ENCODE measurements at regions not wholly inside any gene's neighbourhood (a gene's known extent, or its start where the extent isn't known, plus 50 kb on each side); places are given as distances from the start of the nearest gene placed in this dataset.

GRCh38 chr1:117754061-117754969 is 148.5 kb downstream of the TENT5C start (continued):
- TF ChIP-seq, protein P1, sequence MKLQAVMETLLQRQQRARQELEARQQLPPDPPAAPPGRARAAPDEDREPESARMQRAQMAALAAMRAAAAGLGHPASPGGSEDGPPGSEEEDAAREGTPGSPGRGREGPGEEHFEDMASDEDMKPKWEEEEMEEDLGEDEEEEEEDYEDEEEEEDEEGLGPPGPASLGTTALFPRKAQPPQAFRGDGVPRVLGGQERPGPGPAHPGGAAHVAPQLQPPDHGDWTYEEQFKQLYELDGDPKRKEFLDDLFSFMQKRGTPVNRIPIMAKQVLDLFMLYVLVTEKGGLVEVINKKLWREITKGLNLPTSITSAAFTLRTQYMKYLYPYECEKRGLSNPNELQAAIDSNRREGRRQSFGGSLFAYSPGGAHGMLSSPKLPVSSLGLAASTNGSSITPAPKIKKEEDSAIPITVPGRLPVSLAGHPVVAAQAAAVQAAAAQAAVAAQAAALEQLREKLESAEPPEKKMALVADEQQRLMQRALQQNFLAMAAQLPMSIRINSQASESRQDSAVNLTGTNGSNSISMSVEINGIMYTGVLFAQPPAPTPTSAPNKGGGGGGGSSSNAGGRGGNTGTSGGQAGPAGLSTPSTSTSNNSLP (IDR thresholded peaks at IDR 0.05; ENCODE audit: borderline replicate concordance, low read depth, low read length): peak; percentile 84; the same call in 1 of the 2 replicates
- TF ChIP-seq RAD21 (CRISPR knock-in tag; conservative IDR thresholded peaks at IDR 0.05 in 1 of 2, IDR thresholded peaks at IDR 0.05 in 1 of 2): peak; percentile 89 to 93

DNA sequence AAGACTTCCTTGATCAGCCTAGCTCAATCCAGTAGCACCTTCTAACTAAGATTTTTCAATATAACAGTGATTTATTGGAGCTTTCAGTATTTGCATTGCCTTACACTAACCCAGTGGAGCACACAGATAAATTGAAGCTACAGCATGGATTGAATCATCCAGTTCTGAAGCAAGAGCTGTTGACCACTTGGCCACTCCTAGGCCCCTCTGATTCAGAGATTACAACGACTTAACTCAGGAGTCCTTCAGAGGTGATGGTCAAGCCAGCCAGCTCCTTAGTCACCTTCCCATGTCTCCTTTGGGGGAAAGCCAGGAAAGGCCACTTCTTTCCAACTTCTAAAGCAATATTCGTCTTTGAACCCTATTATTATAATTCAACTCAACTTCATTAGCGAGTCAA is 151.8 kb downstream of the TENT5C start:
- TF ChIP-seq ZSCAN29 (IDR thresholded peaks at IDR 0.05) (no peak), KDM1A (IDR thresholded peaks at IDR 0.05) (peak in 1 of 2 experiments; percentile 58; a peak in 1 of 4 replicates), BMI1 (IDR thresholded peaks at IDR 0.05; ENCODE audit: low read length) (no peak), CEBPG (CRISPR knock-in tag; IDR thresholded peaks at IDR 0.05) (no peak), CEBPG (tag; conservative IDR thresholded peaks at IDR 0.05 in 1 of 2, IDR thresholded peaks at IDR 0.05 in 1 of 2) (peak in 1 of 2 experiments; percentile 45; a peak in 1 of 4 replicates)
- intact Hi-C loops (cut with micrococcal nuclease) (loop anchor here (1.0 to 10.0 kb wide), 4 partner anchors 47 to 690 kb away; no protein-coding TSS in a partner anchor), in situ Hi-C loops (cut with MboI) (loop anchor here (5.0 kb wide), 1 partner anchor 85 kb away; no protein-coding TSS in a partner anchor)
- DNase-seq (ENCODE audit: extremely low read depth in 1 of 4, low spot score in 3 of 4) (no peak), ATAC-seq (no peak), FAIRE-seq (no peak)
- Histone ChIP-seq H3K27me3 (ENCODE audit: control insufficient read depth in 2 of 2, insufficient read depth in 2 of 2, low read length in 2 of 2) (no peaks in the 10 kb centered on the region; a peak in 1 of 5 replicates), H3K4me2 (ENCODE audit: insufficient read depth, low read length) (no peak overlapping the region), H3K9ac (ENCODE audit: insufficient read depth in 1 of 2, low read depth in 2 of 2, low read length in 2 of 2) (no peak overlapping the region), H4K20me1 (replicated peaks; ENCODE audit: control insufficient read depth, insufficient read depth, low read length) (no peaks in the 10 kb centered on the region), H3K9me3 (replicated peaks; ENCODE audit: control insufficient read depth, insufficient read depth, low read depth, low read length) (no peaks in the 10 kb centered on the region), H3K27ac (ENCODE audit: extremely low read depth, low read depth, low read length) (no peak overlapping the region), H3K4me1 (replicated peaks in 1 of 2; ENCODE audit: control insufficient read depth in 2 of 2, insufficient read depth in 2 of 2, low read length in 2 of 2) (peaks cover 2 to 10% of the 10 kb centered on the region in 2 experiments; a peak in 3 of 5 replicates), H3K36me3 (ENCODE audit: control insufficient read depth, insufficient read depth, low read length) (no peaks in the 10 kb centered on the region), H3K79me2 (ENCODE audit: control insufficient read depth, insufficient read depth, low read length) (no peaks in the 10 kb centered on the region), H3K9me1 (ENCODE audit: control insufficient read depth, insufficient read depth, low read length) (no peaks in the 10 kb centered on the region), H2AFZ (ENCODE audit: low read depth, low read length) (no peak overlapping the region), H3K4me3 (no peak overlapping the region)
- ChIA-PET CTCF (ENCODE audit: low intra/inter-chr PET ratio) (interaction anchor here (1.7 to 2.6 kb wide), 3 partner anchors 223 to 245 kb away, joined by 6 to 15 read pairs (median 15); no protein-coding TSS in a partner anchor), POLR2A (interaction anchor here (0.5 to 1.2 kb wide), 7 partner anchors 11 to 173 kb away, joined by 3 to 4 read pairs (median 3); no protein-coding TSS in a partner anchor)
- 3% methylated on average over 3 of the region's 3 CpGs for WGBS (ENCODE audit: insufficient coverage, low coverage, missing lambda C conversion rate)
- no TSS peak for BruUV-seq (replicated peaks)
